ENCODE measurements at regions not wholly inside any gene's neighbourhood (a gene's known extent, or its start where the extent isn't known, plus 50 kb on each side); places are given as distances from the start of the nearest gene placed in this dataset.

DNA sequence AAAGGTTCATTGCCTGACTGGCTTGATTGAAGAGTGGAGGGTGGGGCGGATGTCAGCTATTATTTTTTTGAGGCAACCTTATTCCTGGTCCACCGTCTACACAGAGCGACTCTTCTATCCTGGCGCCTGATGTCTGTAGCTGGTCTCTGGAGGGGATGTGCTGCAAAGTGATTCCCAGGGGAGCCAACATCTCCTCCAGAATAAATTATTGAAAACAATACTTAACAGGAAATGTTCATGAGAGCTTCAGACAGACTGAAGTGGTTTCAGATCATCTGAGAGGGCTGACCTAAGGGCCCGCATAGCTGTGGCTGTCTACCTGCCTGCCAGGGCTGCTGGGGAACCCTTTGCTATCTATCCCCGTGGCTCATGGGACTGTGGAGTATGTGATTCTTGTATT lies 66.7 kb downstream of the TEX35 start:
- Histone ChIP-seq H2AFZ (ENCODE audit: insufficient read depth, low read depth, low read length, poor library complexity, severe bottlenecking) (no peak overlapping the region), H3K79me2 (ENCODE audit: insufficient read depth, low read length) (no peaks in the 10 kb centered on the region), H3K4me1 (ENCODE audit: control insufficient read depth in 1 of 2, insufficient read depth in 2 of 2, low read length in 2 of 2) (no peaks in the 10 kb centered on the region), H4K20me1 (ENCODE audit: insufficient read depth, low read length) (no peaks in the 10 kb centered on the region), H3K4me2 (replicated peaks; ENCODE audit: extremely low read depth, low read length, poor library complexity, severe bottlenecking) (no peak overlapping the region), H3K27me3 (ENCODE audit: control insufficient read depth in 2 of 2, insufficient read depth in 2 of 2, low read length in 2 of 2) (no peaks in the 10 kb centered on the region), H3K36me3 (replicated peaks in 1 of 2; ENCODE audit: control insufficient read depth in 1 of 2, insufficient read depth in 2 of 2, low read length in 2 of 2) (no peaks in the 10 kb centered on the region), H3K27ac (ENCODE audit: low read depth in 1 of 2, low read length in 2 of 2) (no peak overlapping the region), H3K9ac (ENCODE audit: insufficient read depth, low read length, poor library complexity, severe bottlenecking) (no peak overlapping the region), H3K9me3 (replicated peaks in 1 of 2; ENCODE audit: control insufficient read depth in 1 of 2, insufficient read depth in 1 of 2, low read length in 2 of 2) (no peaks in the 10 kb centered on the region), H3K4me3 (replicated peaks in 1 of 3; ENCODE audit: low read depth in 2 of 3, low read length in 3 of 3) (no peak overlapping the region)
- peak overlapping the region in 1 of 7 donors; percentile 42 for H3K27ac Mint-ChIP-seq
- intact Hi-C loops (cut with micrococcal nuclease): no loop called here
- 90% methylated on average over 1 of the region's 6 CpGs for WGBS (ENCODE audit: insufficient coverage)
- no peak for TF ChIP-seq CTCF (IDR thresholded peaks at IDR 0.05)
- H3K4me3 Mint-ChIP-seq: no peak overlapping the region
- H3K4me1 Mint-ChIP-seq: no peaks in the 10 kb centered on the region
- H3K9me3 Mint-ChIP-seq: peaks cover 0 to 1% (median 0%) of the 10 kb centered on the region in 7 donors
- peaks cover 0 to 3% (median 2%) of the 10 kb centered on the region in 3 donors for H3K27me3 Mint-ChIP-seq (ENCODE audit: low read depth in 3 of 3)
- no peaks in the 10 kb centered on the region for H3K36me3 Mint-ChIP-seq
- no peak for DNase-seq

DNA sequence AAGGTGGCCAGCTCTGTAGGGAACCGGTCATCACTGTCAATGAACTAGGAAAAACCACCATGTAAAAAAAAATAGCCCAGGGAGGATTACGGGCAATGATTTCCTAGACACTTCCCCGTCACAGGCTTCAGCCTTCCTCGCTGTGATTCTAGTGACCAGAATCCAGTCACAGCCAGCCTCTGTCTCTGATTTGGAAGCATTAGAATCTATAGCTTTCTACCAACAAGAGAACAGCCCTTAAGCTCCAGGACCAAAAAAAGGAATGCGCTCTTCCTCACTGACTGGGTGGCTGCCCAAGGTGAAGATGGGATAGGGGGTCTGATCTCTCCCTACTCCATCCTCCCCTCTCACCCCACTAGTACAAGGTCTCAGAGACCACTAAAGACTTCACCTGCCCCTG lies 67.2 kb downstream of the TEX35 start:
- Histone ChIP-seq H3K9ac (ENCODE audit: insufficient read depth, low read length, poor library complexity, severe bottlenecking) (no peak overlapping the region), H3K27me3 (ENCODE audit: control insufficient read depth in 2 of 2, insufficient read depth in 2 of 2, low read length in 2 of 2) (no peaks in the 10 kb centered on the region), H4K20me1 (ENCODE audit: insufficient read depth, low read length) (no peaks in the 10 kb centered on the region), H3K9me3 (replicated peaks in 1 of 2; ENCODE audit: control insufficient read depth in 1 of 2, insufficient read depth in 1 of 2, low read length in 2 of 2) (no peaks in the 10 kb centered on the region), H3K79me2 (ENCODE audit: insufficient read depth, low read length) (no peaks in the 10 kb centered on the region), H3K36me3 (replicated peaks in 1 of 2; ENCODE audit: control insufficient read depth in 1 of 2, insufficient read depth in 2 of 2, low read length in 2 of 2) (no peaks in the 10 kb centered on the region), H3K4me1 (ENCODE audit: control insufficient read depth in 1 of 2, insufficient read depth in 2 of 2, low read length in 2 of 2) (no peaks in the 10 kb centered on the region), H3K27ac (ENCODE audit: low read depth in 1 of 2, low read length in 2 of 2) (no peak overlapping the region), H3K4me2 (replicated peaks; ENCODE audit: extremely low read depth, low read length, poor library complexity, severe bottlenecking) (no peak overlapping the region), H2AFZ (ENCODE audit: insufficient read depth, low read depth, low read length, poor library complexity, severe bottlenecking) (no peak overlapping the region), H3K4me3 (replicated peaks in 1 of 3; ENCODE audit: low read depth in 2 of 3, low read length in 3 of 3) (no peak overlapping the region)
- Mint-ChIP-seq H3K9me3 (peaks cover 0 to 1% (median 0%) of the 10 kb centered on the region in 7 donors), H3K36me3 (no peaks in the 10 kb centered on the region), H3K4me3 (no peak overlapping the region), H3K4me1 (no peaks in the 10 kb centered on the region), H3K27me3 (ENCODE audit: low read depth in 3 of 3) (peaks cover 0 to 3% (median 2%) of the 10 kb centered on the region in 3 donors), H3K27ac (peak overlapping the region in 1 of 7 donors; percentile 42)
- DNase-seq: no peak
- no peak for TF ChIP-seq CTCF (IDR thresholded peaks at IDR 0.05)
- 96% methylated on average over 4 of the region's 5 CpGs for WGBS (ENCODE audit: insufficient coverage)
- intact Hi-C loops (cut with micrococcal nuclease): no loop called here
